H9 (cell line): ENCODE measurements at regions not wholly inside any gene's neighbourhood (a gene's known extent, or its start where the extent isn't known, plus 50 kb on each side); places are given as distances from the start of the nearest gene placed in this dataset.

ENCODE experiments used
- DNase-seq: peaks from one replicate; pipeline ENCODE4 v3.0.0-alpha.2; 2017
- H2AFZ ChIP-seq: one replicate; pipeline ENCODE4 v1.6.1; 2013; ENCODE audit warnings: mild to moderate bottlenecking, low read length, control low read depth, moderate library complexity
- H2AK5ac ChIP-seq: 2 replicates; pipeline ENCODE4 v1.6.1; 2013; ENCODE audit warnings: low read length, control low read depth, mixed read lengths; ENCODE audit not compliant: insufficient read length
- H2BK120ac ChIP-seq: one replicate; pipeline ENCODE4 v1.6.1; 2013; ENCODE audit warnings: low read depth, mild to moderate bottlenecking, low read length, control low read depth, inconsistent platforms; ENCODE audit not compliant: poor library complexity, severe bottlenecking
- H2BK12ac ChIP-seq: 2 replicates; pipeline ENCODE4 v1.6.1; 2013; ENCODE audit warnings: low read length, control low read depth, mixed read lengths, low read depth; ENCODE audit not compliant: insufficient read length
- H2BK15ac ChIP-seq: 2 replicates; pipeline ENCODE4 v1.6.1; 2013; ENCODE audit warnings: low read depth, low read length, control low read depth
- H2BK20ac ChIP-seq: one replicate; pipeline ENCODE4 v1.6.1; 2013; ENCODE audit warnings: low read depth, mild to moderate bottlenecking, low read length, control low read depth, inconsistent platforms; ENCODE audit not compliant: poor library complexity, severe bottlenecking
- H2BK5ac ChIP-seq: 2 replicates; pipeline ENCODE4 v1.6.1; 2013; ENCODE audit warnings: low read length, control low read depth, mixed read lengths; ENCODE audit not compliant: insufficient read length
- H3K14ac ChIP-seq: 2 replicates; pipeline ENCODE4 v1.6.1; 2013; ENCODE audit warnings: low read length, control low read depth; ENCODE audit not compliant: insufficient read depth
- H3K18ac ChIP-seq: 2 replicates; pipeline ENCODE4 v1.6.1; 2013; ENCODE audit warnings: low read depth, mild to moderate bottlenecking, mixed read lengths, low read length, control low read depth; ENCODE audit not compliant: insufficient read length
- H3K23ac ChIP-seq: 2 replicates; pipeline ENCODE4 v1.6.1; 2013; ENCODE audit warnings: low read length, control low read depth, mixed read lengths, low read depth; ENCODE audit not compliant: insufficient read length
- H3K23me2 ChIP-seq: 2 replicates; pipeline ENCODE4 v1.6.1; 2013; ENCODE audit warnings: low read depth, mild to moderate bottlenecking, mixed read lengths, low read length, control low read depth; ENCODE audit not compliant: insufficient read length, poor library complexity, severe bottlenecking
- H3K27ac ChIP-seq: 2 replicates; pipeline ENCODE4 v1.5.1; 2013; ENCODE audit warnings: low read length, control low read depth, mixed read lengths, low read depth; ENCODE audit not compliant: insufficient read length
- H3K27me3 ChIP-seq: 2 replicates; pipeline ENCODE4 v1.6.1; 2013; ENCODE audit warnings: low read length, control low read depth, inconsistent platforms; ENCODE audit not compliant: insufficient read depth
- H3K4ac ChIP-seq: 2 replicates; pipeline ENCODE4 v1.6.1; 2013; ENCODE audit warnings: low read depth, mild to moderate bottlenecking, control low read depth, inconsistent platforms, low read length, moderate library complexity
- H3K4me1 ChIP-seq: 2 replicates; pipeline ENCODE4 v1.6.1; 2013; ENCODE audit warnings: low read length, control low read depth, inconsistent platforms; ENCODE audit not compliant: insufficient read depth
- H3K4me2 ChIP-seq: 2 replicates; pipeline ENCODE4 v1.6.1; 2013; ENCODE audit warnings: low read length, control low read depth, mixed read lengths; ENCODE audit not compliant: insufficient read length, insufficient read depth
- H3K56ac ChIP-seq: 2 replicates; pipeline ENCODE4 v1.6.1; 2013; ENCODE audit warnings: low read depth, mild to moderate bottlenecking, mixed read lengths, low read length, control low read depth; ENCODE audit not compliant: insufficient read length
- H3K79me1 ChIP-seq: 2 replicates; pipeline ENCODE4 v1.6.1; 2013; ENCODE audit warnings: low read depth, mild to moderate bottlenecking, moderate library complexity, low read length, control low read depth, inconsistent platforms; ENCODE audit not compliant: insufficient read depth, poor library complexity, severe bottlenecking
- H3K79me2 ChIP-seq: 2 replicates; pipeline ENCODE4 v1.6.1; 2013; ENCODE audit warnings: low read length, control low read depth, inconsistent platforms; ENCODE audit not compliant: insufficient read depth
- H3K9ac ChIP-seq: 2 replicates; pipeline ENCODE4 v1.6.1; 2013; ENCODE audit warnings: low read length, control low read depth, mixed read lengths; ENCODE audit not compliant: insufficient read length; ENCODE audit errors: extremely low read depth
- H3K9me3 ChIP-seq: one replicate; pipeline ENCODE4 v1.6.1; 2013; ENCODE audit warnings: low read depth, low read length, inconsistent platforms; ENCODE audit not compliant: control insufficient read depth
- H3T11ph ChIP-seq: one replicate; pipeline ENCODE4 v1.6.1; 2013; ENCODE audit warnings: mild to moderate bottlenecking, low read length, control low read depth, inconsistent platforms
- H4K20me1 ChIP-seq: one replicate; pipeline ENCODE4 v1.6.1; 2013; ENCODE audit not compliant: control insufficient read depth, insufficient read length, insufficient read depth
- H4K5ac ChIP-seq: 2 replicates; pipeline ENCODE4 v1.6.1; 2013; ENCODE audit warnings: low read depth, mild to moderate bottlenecking, mixed read lengths, low read length, control low read depth; ENCODE audit not compliant: insufficient read length
- H4K8ac ChIP-seq: replicated peaks from 2 replicates; pipeline ENCODE4 v1.6.1; 2013; ENCODE audit warnings: low read length, control low read depth, mixed read lengths, low read depth; ENCODE audit not compliant: insufficient read length
- H4K91ac ChIP-seq: 2 replicates; pipeline ENCODE4 v1.6.1; 2013; ENCODE audit warnings: low read depth, mild to moderate bottlenecking, moderate library complexity, mixed read lengths, low read length, control low read depth; ENCODE audit not compliant: insufficient read length
- H3K27ac Mint-ChIP-seq, 3 experiments: 2 replicates in 2 of 3; 3 replicates in 1 of 3; pipeline ENCODE4 v1.8.0; 2020 to 2021; ENCODE audit warnings: mixed read lengths in 3 of 3, mild to moderate bottlenecking in 1 of 3, moderate library complexity in 1 of 3
- H3K27me3 Mint-ChIP-seq: 2 replicates; pipeline ENCODE4 v1.8.0; 2021; ENCODE audit warnings: low read depth, mild to moderate bottlenecking, moderate library complexity, mixed read lengths
- H3K36me3 Mint-ChIP-seq, 3 experiments: 2 replicates in 2 of 3; 3 replicates in 1 of 3; pipeline ENCODE4 v1.8.0; 2020 to 2021; ENCODE audit warnings: low read depth in 3 of 3, mixed read lengths in 3 of 3; ENCODE audit not compliant: insufficient read depth in 1 of 3
- H3K4me1 Mint-ChIP-seq, 2 experiments: 2 replicates each; pipeline ENCODE4 v1.8.0; 2020; ENCODE audit warnings: mixed read lengths in 2 of 2
- H3K4me3 Mint-ChIP-seq, 2 experiments: 2 replicates in 1 of 2; 3 replicates in 1 of 2; pipeline ENCODE4 v1.8.0; 2020 to 2021; ENCODE audit warnings: mild to moderate bottlenecking in 2 of 2, mixed read lengths in 2 of 2, moderate library complexity in 1 of 2
- H3K9me3 Mint-ChIP-seq, 2 experiments: 2 replicates in 1 of 2; 3 replicates in 1 of 2; pipeline ENCODE4 v1.8.0; 2020; ENCODE audit warnings: mild to moderate bottlenecking in 2 of 2, mixed read lengths in 2 of 2, moderate library complexity in 1 of 2
- CTCF ChIP-seq: fragments of 200-600 bp; sonication (generic); conservative IDR thresholded peaks from 3 replicates; pipeline ENCODE4 v1.8.0; 2021; ENCODE audit warnings: antibody characterized with exemption, mild to moderate bottlenecking
- WGBS: extraction: QIAGEN DNeasy Blood & Tissue Kit; methylation state at CpG from one replicate; pipeline ENCODE4 v1.1.7; 2013; ENCODE audit warnings: missing lambda C conversion rate, low lambda C conversion rate, mixed read lengths; ENCODE audit not compliant: insufficient read length; ENCODE audit errors: extremely low coverage; 5-methylcytosine and 5-hydroxymethylcytosine counted together

GRCh38 chr2:67500541-67500940 lies 103.4 kb downstream of the ETAA1 start:
- no peak overlapping the region for H2BK20ac ChIP-seq
- no peak for DNase-seq
- no peak overlapping the region for H3K23ac ChIP-seq
- H2BK15ac ChIP-seq = no peak overlapping the region
- no peaks in the 10 kb centered on the region for H3K4me1 ChIP-seq
- no peak overlapping the region for H3K56ac ChIP-seq
- H2BK120ac ChIP-seq = no peak overlapping the region
- H3K27ac ChIP-seq = no peak overlapping the region
- no peaks in the 10 kb centered on the region for H4K20me1 ChIP-seq
- no peaks in the 10 kb centered on the region for H3K79me2 ChIP-seq
- H3K23me2 ChIP-seq = no peaks in the 10 kb centered on the region
- Mint-ChIP-seq H3K9me3 (no peaks in the 10 kb centered on the region), H3K4me3 (no peak overlapping the region), H3K27me3 (no peaks in the 10 kb centered on the region), H3K36me3 (no peaks in the 10 kb centered on the region), H3K4me1 (0 out of 4 replicates have a peak, but pooled peaks cover 0 to 2% of the 10 kb centered on the region in 2 experiments), H3K27ac (peak overlapping the region in 1 of 3 experiments; percentile 22; a peak in 1 of 7 replicates)
- H3K9ac ChIP-seq = no peak overlapping the region
- no peaks in the 10 kb centered on the region for H3K79me1 ChIP-seq
- no peaks in the 10 kb centered on the region for H3K27me3 ChIP-seq
- no peak overlapping the region for H2AK5ac ChIP-seq
- no peak overlapping the region for H3K4me2 ChIP-seq
- H4K5ac ChIP-seq = no peak overlapping the region
- H2AFZ ChIP-seq = no peak overlapping the region
- H3K9me3 ChIP-seq = no peaks in the 10 kb centered on the region
- no peak overlapping the region for H2BK12ac ChIP-seq
- H3K18ac ChIP-seq = no peak overlapping the region
- no peak overlapping the region for H2BK5ac ChIP-seq
- no peak overlapping the region for H3K4ac ChIP-seq
- WGBS = no CpG with 5 or more reads among the region's 6 CpGs
- no peak overlapping the region for H3T11ph ChIP-seq
- TF ChIP-seq CTCF = no peak
- H3K14ac ChIP-seq = no peak overlapping the region
- no peak overlapping the region for H4K8ac ChIP-seq
- H4K91ac ChIP-seq = no peak overlapping the region
